Astrocyte (in vitro differentiated cells and primary cell): ENCODE measurements at regions not wholly inside any gene's neighbourhood (a gene's known extent, or its start where the extent isn't known, plus 50 kb on each side); places are given as distances from the start of the nearest gene placed in this dataset.

Experiments
- CTCF ChIP-seq: IDR thresholded peaks from 2 replicates; pipeline ENCODE4 v1.5.1; 2011; ENCODE audit warnings: low read depth, mild to moderate bottlenecking, inconsistent platforms, low read length, moderate library complexity; ENCODE audit not compliant: insufficient read depth
- EZH2 ChIP-seq: IDR thresholded peaks from 2 replicates; pipeline ENCODE4 v1.6.1; 2012; ENCODE audit warnings: mild to moderate bottlenecking, low read length, inconsistent platforms; ENCODE audit not compliant: insufficient read depth

- TF ChIP-seq CTCF, result peak; percentile 8
- TF ChIP-seq EZH2, result no peak
These were observed 818.4 kb upstream of the CDH2 start for GRCh38 chr18:28995319-28995718.
